LNCAP (cell line): ENCODE measurements at regions not wholly inside any gene's neighbourhood (a gene's known extent, or its start where the extent isn't known, plus 50 kb on each side); places are given as distances from the start of the nearest gene placed in this dataset.

Experiments
- CTCF ChIP-seq: fragments of 450-650 bp; IDR thresholded peaks from 2 replicates; pipeline ENCODE4 v1.5.1; 2017; ENCODE audit warnings: mild to moderate bottlenecking

GRCh38 chr16:7148606-7149005 lies 184.0 kb upstream of the RBFOX1 start:
- TF ChIP-seq CTCF = no peak

- TF ChIP-seq CTCF = no peak
Measured at GRCh38 chr16:7140899-7141298, 191.7 kb upstream of the RBFOX1 start.

- TF ChIP-seq CTCF = no peak
Measured at GRCh38 chr16:7137560-7138330, 194.9 kb upstream of the RBFOX1 start.

GRCh38 chr16:7132465-7132864 lies 200.2 kb upstream of the RBFOX1 start:
- TF ChIP-seq CTCF = no peak

GRCh38 chr16:7124701-7125100 lies 207.9 kb upstream of the RBFOX1 start:
- TF ChIP-seq CTCF = no peak

- TF ChIP-seq CTCF = no peak
Measured at GRCh38 chr16:7124242-7124641, 208.4 kb upstream of the RBFOX1 start.

- TF ChIP-seq CTCF = no peak
Measured at GRCh38 chr16:7116734-7117133, 215.9 kb upstream of the RBFOX1 start.

- TF ChIP-seq CTCF = no peak
Measured at GRCh38 chr16:7115898-7116297, 216.7 kb upstream of the RBFOX1 start.
